Keratinocyte (primary cell): ENCODE measurements at regions not wholly inside any gene's neighbourhood (a gene's known extent, or its start where the extent isn't known, plus 50 kb on each side); places are given as distances from the start of the nearest gene placed in this dataset.

Experiments used
- DNase-seq: peaks from one replicate; pipeline ENCODE4 v3.0.0-alpha.2; 2011; ENCODE audit warnings: low read depth, missing footprints, low spot score
- FAIRE-seq: peaks from 2 replicates; lab custom pipeline; 2011; peaks lifted over from hg19 to GRCh38; lab: Jason Lieb, UNC
- H2AFZ ChIP-seq: 2 replicates; pipeline ENCODE4 v1.6.0; 2012; ENCODE audit warnings: low read length, control low read depth, inconsistent platforms; ENCODE audit not compliant: control insufficient read depth
- H3K27ac ChIP-seq: 2 replicates; pipeline ENCODE4 v1.5.1; 2011; ENCODE audit warnings: low read length; ENCODE audit not compliant: control insufficient read depth, insufficient read depth
- H3K27me3 ChIP-seq: 3 replicates; pipeline ENCODE4 v1.6.0; 2011; ENCODE audit warnings: low read length; ENCODE audit not compliant: control insufficient read depth, insufficient read depth; ENCODE audit errors: extremely low read depth
- H3K36me3 ChIP-seq, 2 experiments: 2 replicates in 1 of 2; 3 replicates in 1 of 2; pipeline ENCODE4 v1.5.1; 2011; ENCODE audit warnings: low read length in 2 of 2, mild to moderate bottlenecking in 1 of 2; ENCODE audit not compliant: control insufficient read depth in 2 of 2, insufficient read depth in 2 of 2; ENCODE audit errors: extremely low read depth in 1 of 2
- H3K4me1 ChIP-seq: 3 replicates; pipeline ENCODE4 v1.5.1; 2011; ENCODE audit warnings: low read length; ENCODE audit not compliant: control insufficient read depth, insufficient read depth; ENCODE audit errors: extremely low read depth
- H3K4me2 ChIP-seq: 3 replicates; pipeline ENCODE4 v1.6.0; 2011; ENCODE audit warnings: low read depth, low read length; ENCODE audit not compliant: control insufficient read depth, insufficient read depth; ENCODE audit errors: extremely low read depth
- H3K4me3 ChIP-seq, 3 experiments: fragments of 200-600 bp in 1 of 3; sonication (generic) in 1 of 3; 2 replicates in 2 of 3; 3 replicates in 1 of 3; pipeline ENCODE4 v1.5.1; 2011 to 2016; ENCODE audit warnings: low read length in 3 of 3, mild to moderate bottlenecking in 3 of 3, control low read depth in 2 of 3, inconsistent platforms in 1 of 3, low read depth in 1 of 3, mixed read lengths in 1 of 3, mixed run types in 1 of 3, moderate library complexity in 1 of 3; ENCODE audit not compliant: control insufficient read depth in 2 of 3, insufficient read depth in 2 of 3; ENCODE audit errors: extremely low read depth in 1 of 3
- H3K79me2 ChIP-seq: 2 replicates; pipeline ENCODE4 v1.6.0; 2012; ENCODE audit warnings: low read length; ENCODE audit not compliant: control insufficient read depth, insufficient read depth
- H3K9ac ChIP-seq: 3 replicates; pipeline ENCODE4 v1.6.0; 2011; ENCODE audit warnings: low read length; ENCODE audit not compliant: control insufficient read depth, insufficient read depth; ENCODE audit errors: extremely low read depth
- H3K9me1 ChIP-seq: 3 replicates; pipeline ENCODE4 v1.6.0; 2011; ENCODE audit warnings: low read length; ENCODE audit not compliant: control insufficient read depth, insufficient read depth; ENCODE audit errors: extremely low read depth
- H3K9me3 ChIP-seq: 2 replicates; pipeline ENCODE4 v1.5.1; 2012; ENCODE audit warnings: low read depth, low read length; ENCODE audit not compliant: control insufficient read depth
- H4K20me1 ChIP-seq: 3 replicates; pipeline ENCODE4 v1.6.0; 2011; ENCODE audit warnings: low read length; ENCODE audit not compliant: control insufficient read depth, insufficient read depth; ENCODE audit errors: extremely low read depth
- EZH2 ChIP-seq: IDR thresholded peaks from one replicate; pipeline ENCODE4 v1.6.1; 2012; ENCODE audit warnings: inconsistent platforms, mild to moderate bottlenecking, low read length, moderate library complexity
- dilution Hi-C: fragments of 300-500 bp; cut with MboI; formaldehyde crosslinking; loops from one replicate; pipeline ENCODE4 v1.7.0; 2020; ENCODE audit warnings: low sequenced_read_pairs; ENCODE audit not compliant: extremely low pct_ligation_motif_present
- TF ChIP-seq, protein P1 (sequence below), 3 experiments: IDR thresholded peaks in 1 of 3; conservative IDR thresholded peaks in 1 of 3; optimal IDR thresholded peaks in 1 of 3; 2 replicates in 2 of 3; 3 replicates in 1 of 3; pipeline versions ENCODE3 to v1.5.1; 2011; ENCODE audit warnings: low read length in 3 of 3, mild to moderate bottlenecking in 3 of 3, moderate library complexity in 2 of 3, control low read depth in 1 of 3, inconsistent platforms in 1 of 3; ENCODE audit not compliant: insufficient read depth in 2 of 3; ENCODE audit errors: extremely low read depth in 1 of 3

DNA sequence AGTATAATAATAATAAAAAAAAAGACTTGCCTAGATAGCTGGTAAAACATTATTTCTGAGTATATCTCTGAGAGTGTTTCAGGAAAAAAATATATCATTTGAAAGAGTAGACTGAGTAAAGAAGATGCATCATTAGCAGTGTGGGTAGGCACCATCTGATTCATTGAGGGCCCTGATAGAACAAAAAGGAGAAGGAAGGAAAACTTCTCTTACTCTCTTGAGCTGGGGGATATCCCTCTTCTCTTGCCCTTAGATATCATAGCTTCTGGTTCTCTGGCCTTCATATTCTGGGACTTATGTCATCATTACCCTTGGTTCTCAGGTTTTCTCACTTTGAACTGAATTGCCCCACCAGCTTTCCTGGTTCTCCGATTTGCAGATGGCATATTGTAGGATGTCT lies 177.6 kb upstream of the EDNRB start:
- H4K20me1 ChIP-seq, result no peaks in the 10 kb centered on the region
- H3K9me3 ChIP-seq, result no peaks in the 10 kb centered on the region
- no peak for DNase-seq
- TF ChIP-seq EZH2, result no peak
- TF ChIP-seq, protein P1, sequence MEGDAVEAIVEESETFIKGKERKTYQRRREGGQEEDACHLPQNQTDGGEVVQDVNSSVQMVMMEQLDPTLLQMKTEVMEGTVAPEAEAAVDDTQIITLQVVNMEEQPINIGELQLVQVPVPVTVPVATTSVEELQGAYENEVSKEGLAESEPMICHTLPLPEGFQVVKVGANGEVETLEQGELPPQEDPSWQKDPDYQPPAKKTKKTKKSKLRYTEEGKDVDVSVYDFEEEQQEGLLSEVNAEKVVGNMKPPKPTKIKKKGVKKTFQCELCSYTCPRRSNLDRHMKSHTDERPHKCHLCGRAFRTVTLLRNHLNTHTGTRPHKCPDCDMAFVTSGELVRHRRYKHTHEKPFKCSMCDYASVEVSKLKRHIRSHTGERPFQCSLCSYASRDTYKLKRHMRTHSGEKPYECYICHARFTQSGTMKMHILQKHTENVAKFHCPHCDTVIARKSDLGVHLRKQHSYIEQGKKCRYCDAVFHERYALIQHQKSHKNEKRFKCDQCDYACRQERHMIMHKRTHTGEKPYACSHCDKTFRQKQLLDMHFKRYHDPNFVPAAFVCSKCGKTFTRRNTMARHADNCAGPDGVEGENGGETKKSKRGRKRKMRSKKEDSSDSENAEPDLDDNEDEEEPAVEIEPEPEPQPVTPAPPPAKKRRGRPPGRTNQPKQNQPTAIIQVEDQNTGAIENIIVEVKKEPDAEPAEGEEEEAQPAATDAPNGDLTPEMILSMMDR (optimal IDR thresholded peaks at IDR 0.05 in 1 of 3, IDR thresholded peaks at IDR 0.05 in 1 of 3, conservative IDR thresholded peaks at IDR 0.05 in 1 of 3; ENCODE audit: extremely low read depth in 1 of 3, insufficient read depth in 2 of 3, low read length in 3 of 3), result no peak
- no peak overlapping the region for H2AFZ ChIP-seq
- no peaks in the 10 kb centered on the region for H3K36me3 ChIP-seq
- H3K9ac ChIP-seq, result no peak overlapping the region
- no peaks in the 10 kb centered on the region for H3K27me3 ChIP-seq
- H3K4me2 ChIP-seq, result no peak overlapping the region
- no peak overlapping the region for H3K27ac ChIP-seq
- H3K79me2 ChIP-seq, result no peaks in the 10 kb centered on the region
- dilution Hi-C loops, result loop anchor here (25.0 kb wide), 1 partner anchor 309 kb away; no protein-coding TSS in a partner anchor
- H3K9me1 ChIP-seq, result no peaks in the 10 kb centered on the region
- no peaks in the 10 kb centered on the region for H3K4me1 ChIP-seq
- H3K4me3 ChIP-seq, result no peak overlapping the region
- FAIRE-seq, result no peak

DNA sequence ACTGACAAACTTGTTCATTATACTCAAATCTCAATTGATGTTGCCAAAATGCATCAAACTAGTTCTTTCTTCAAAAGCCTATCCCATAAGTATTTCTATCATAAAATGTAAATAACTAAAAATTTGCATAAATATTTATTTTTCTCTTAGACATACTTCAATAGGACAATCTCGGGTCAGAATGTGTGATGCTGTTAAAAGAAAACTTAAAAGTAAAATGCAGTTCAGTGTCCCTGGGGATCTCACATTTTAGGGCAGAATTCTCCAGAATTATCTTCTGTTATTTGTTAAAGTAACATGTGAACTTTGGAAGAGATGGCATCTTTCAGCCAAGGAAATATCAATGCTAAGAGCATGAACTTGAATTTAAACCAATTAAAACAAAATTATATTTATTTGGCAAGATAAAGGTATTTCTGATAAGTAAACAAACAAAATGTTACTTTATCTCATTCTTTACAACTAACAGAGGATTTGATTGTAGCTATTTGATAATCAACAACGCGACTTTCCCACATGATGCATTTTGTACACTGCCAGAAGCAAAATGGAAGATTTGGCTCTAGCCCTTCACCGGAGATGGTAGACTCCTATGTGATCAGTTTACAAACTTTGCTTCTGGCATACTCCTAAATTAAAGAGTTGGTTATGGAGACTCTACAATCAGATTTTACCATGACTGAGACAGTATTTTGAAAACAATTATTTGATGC lies 169.5 kb upstream of the EDNRB start:
- H3K27me3 ChIP-seq, result no peaks in the 10 kb centered on the region
- H3K4me3 ChIP-seq, result no peak overlapping the region
- H2AFZ ChIP-seq, result no peak overlapping the region
- DNase-seq, result no peak
- dilution Hi-C loops, result loop anchor here (25.0 kb wide), 1 partner anchor 301 kb away; no protein-coding TSS in a partner anchor
- H3K27ac ChIP-seq, result no peak overlapping the region
- H3K4me2 ChIP-seq, result no peak overlapping the region
- H3K9me3 ChIP-seq, result no peaks in the 10 kb centered on the region
- no peak for FAIRE-seq
- TF ChIP-seq EZH2, result no peak
- TF ChIP-seq, protein P1 (optimal IDR thresholded peaks at IDR 0.05 in 1 of 3, IDR thresholded peaks at IDR 0.05 in 1 of 3, conservative IDR thresholded peaks at IDR 0.05 in 1 of 3; ENCODE audit: extremely low read depth in 1 of 3, insufficient read depth in 2 of 3, low read length in 3 of 3), result no peak
- H3K4me1 ChIP-seq, result no peaks in the 10 kb centered on the region
- no peaks in the 10 kb centered on the region for H3K79me2 ChIP-seq
- no peaks in the 10 kb centered on the region for H3K36me3 ChIP-seq
- H3K9me1 ChIP-seq, result no peaks in the 10 kb centered on the region
- H3K9ac ChIP-seq, result no peak overlapping the region
- H4K20me1 ChIP-seq, result no peaks in the 10 kb centered on the region
